ENCODE measurements at regions not wholly inside any gene's neighbourhood (a gene's known extent, or its start where the extent isn't known, plus 50 kb on each side); places are given as distances from the start of the nearest gene placed in this dataset.

DNA sequence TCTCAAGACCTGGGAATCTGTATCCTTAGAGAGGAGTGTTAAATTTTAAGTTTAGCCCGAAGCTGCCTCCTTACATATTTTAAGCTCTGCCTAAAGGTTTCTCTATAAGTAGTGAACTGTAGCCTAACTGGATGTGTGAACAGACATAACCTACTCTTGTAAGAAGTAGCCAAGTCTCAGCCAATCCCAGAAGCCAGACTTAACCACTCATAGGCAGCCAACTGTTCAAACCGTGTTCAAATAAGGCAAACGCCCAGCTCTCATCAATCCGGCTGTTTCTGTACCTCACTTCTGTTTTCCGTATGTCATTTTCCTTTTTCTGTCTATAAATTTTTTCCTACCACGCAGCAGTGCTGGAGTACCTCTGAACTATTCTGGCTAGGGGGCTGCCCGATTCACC is 58.7 kb upstream of the HRH2 start:
- POLR2A ChIA-PET (ENCODE audit: low non-redundant PET): no interaction called here

DNA sequence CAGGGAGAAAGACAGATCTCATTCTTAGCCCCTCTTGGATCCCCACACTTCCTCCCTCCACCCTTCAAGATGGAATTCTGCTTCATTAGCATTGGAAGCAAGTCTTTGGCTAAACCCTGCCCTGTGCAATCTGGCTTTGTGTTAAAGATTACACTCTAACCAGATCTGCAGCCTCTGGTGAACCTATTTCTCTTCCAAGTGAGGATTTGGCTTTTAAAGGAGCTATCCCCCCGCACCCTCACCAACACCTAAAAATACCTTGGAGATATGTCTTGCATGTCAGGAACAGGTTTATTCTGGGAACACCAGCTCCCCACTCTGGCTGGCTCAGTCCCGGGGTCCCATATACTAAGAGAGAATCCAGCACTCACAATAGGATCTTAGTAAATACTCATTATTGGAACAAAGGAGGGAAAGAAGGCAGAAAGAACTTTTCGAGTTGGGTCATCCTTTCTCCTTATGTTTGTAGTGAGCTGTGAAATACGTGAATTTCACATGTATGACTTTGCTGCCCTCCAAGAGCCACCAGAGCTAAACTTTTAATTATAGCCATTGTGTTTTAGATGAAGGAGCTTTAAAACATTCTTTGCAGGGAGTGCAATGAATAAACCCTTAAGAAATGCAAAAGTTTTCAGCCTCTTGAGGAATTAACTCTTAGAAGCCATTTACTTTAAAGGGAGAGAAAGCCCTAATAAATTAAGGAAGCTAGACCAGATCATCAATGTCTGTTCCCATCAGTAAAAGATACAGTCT is 53.7 kb upstream of the HRH2 start:
- ChIA-PET POLR2A (ENCODE audit: low non-redundant PET) (interaction anchor here (0.6 kb wide), 1 partner anchor 304 kb away, joined by 3 read pairs; no protein-coding TSS in a partner anchor), CTCF (no interaction called here)
- TF ChIP-seq, protein P1, sequence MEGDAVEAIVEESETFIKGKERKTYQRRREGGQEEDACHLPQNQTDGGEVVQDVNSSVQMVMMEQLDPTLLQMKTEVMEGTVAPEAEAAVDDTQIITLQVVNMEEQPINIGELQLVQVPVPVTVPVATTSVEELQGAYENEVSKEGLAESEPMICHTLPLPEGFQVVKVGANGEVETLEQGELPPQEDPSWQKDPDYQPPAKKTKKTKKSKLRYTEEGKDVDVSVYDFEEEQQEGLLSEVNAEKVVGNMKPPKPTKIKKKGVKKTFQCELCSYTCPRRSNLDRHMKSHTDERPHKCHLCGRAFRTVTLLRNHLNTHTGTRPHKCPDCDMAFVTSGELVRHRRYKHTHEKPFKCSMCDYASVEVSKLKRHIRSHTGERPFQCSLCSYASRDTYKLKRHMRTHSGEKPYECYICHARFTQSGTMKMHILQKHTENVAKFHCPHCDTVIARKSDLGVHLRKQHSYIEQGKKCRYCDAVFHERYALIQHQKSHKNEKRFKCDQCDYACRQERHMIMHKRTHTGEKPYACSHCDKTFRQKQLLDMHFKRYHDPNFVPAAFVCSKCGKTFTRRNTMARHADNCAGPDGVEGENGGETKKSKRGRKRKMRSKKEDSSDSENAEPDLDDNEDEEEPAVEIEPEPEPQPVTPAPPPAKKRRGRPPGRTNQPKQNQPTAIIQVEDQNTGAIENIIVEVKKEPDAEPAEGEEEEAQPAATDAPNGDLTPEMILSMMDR (conservative IDR thresholded peaks at IDR 0.05; ENCODE audit: low read depth, low read length): no peak
- TF ChIP-seq EZH2 (IDR thresholded peaks at IDR 0.05; ENCODE audit: borderline replicate concordance, low read depth, low read length, poor library complexity, severe bottlenecking): no peak
- BruUV-seq (replicated peaks): no TSS peak
- intact Hi-C loops (cut with micrococcal nuclease; ENCODE audit: unreplicated experiment): no loop called here
- no peak overlapping the region for H3K4me3 ChIP-seq (ENCODE audit: low read depth, low read length, poor library complexity, severe bottlenecking)
- no peaks in the 10 kb centered on the region for H3K4me1 ChIP-seq (ENCODE audit: insufficient read depth, low read length, poor library complexity, severe bottlenecking)
- H3K9me3 ChIP-seq (ENCODE audit: low read depth, low read length, poor library complexity, severe bottlenecking): no peaks in the 10 kb centered on the region
- H3K36me3 ChIP-seq (ENCODE audit: insufficient read depth, low read length, poor library complexity, severe bottlenecking): no peaks in the 10 kb centered on the region
- peaks cover 22% of the 10 kb centered on the region for H3K27me3 ChIP-seq (replicated peaks; ENCODE audit: insufficient read depth, low read depth, low read length, poor library complexity)
- no peak overlapping the region for H3K27ac ChIP-seq (ENCODE audit: low read depth, low read length, poor library complexity, severe bottlenecking)
- DNase-seq (ENCODE audit: low spot score): no peak

More for the DNA sequence above, 58.7 kb upstream of the HRH2 start:
- Histone ChIP-seq H3K27ac (ENCODE audit: low read depth, low read length, poor library complexity, severe bottlenecking) (no peak overlapping the region), H3K36me3 (ENCODE audit: insufficient read depth, low read length, poor library complexity, severe bottlenecking) (no peaks in the 10 kb centered on the region), H3K9me3 (ENCODE audit: low read depth, low read length, poor library complexity, severe bottlenecking) (no peaks in the 10 kb centered on the region), H3K27me3 (replicated peaks; ENCODE audit: insufficient read depth, low read depth, low read length, poor library complexity) (peaks cover 2% of the 10 kb centered on the region), H3K4me3 (ENCODE audit: low read depth, low read length, poor library complexity, severe bottlenecking) (no peak overlapping the region), H3K4me1 (ENCODE audit: insufficient read depth, low read length, poor library complexity, severe bottlenecking) (no peaks in the 10 kb centered on the region)
- BruUV-seq (replicated peaks): no TSS peak
- DNase-seq (ENCODE audit: low spot score): no peak
- no peak for TF ChIP-seq EZH2 (IDR thresholded peaks at IDR 0.05; ENCODE audit: borderline replicate concordance, low read depth, low read length, poor library complexity, severe bottlenecking)
- TF ChIP-seq, protein P1 (conservative IDR thresholded peaks at IDR 0.05; ENCODE audit: low read depth, low read length): no peak
- intact Hi-C loops (cut with micrococcal nuclease; ENCODE audit: unreplicated experiment): no loop called here
- CTCF ChIA-PET: no interaction called here

DNA sequence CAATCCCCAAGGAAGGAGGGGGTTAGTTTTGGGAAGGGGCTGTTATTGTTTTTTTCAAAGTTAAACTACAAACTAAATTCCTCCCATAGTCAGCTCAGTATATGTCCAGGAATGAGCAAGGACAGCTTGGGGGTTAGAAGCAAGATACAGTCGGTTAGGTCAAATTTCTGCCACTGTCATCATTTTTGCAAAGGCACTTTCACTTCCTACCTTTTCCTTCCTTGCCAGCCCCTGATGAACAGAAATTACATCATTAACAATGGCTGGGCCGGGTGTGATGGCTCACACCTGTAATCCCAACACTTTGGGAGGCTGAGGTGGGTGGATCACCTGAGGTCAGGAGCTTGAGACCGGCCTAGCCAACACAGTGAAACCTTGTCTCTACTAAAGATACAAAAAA is 51.5 kb upstream of the HRH2 start:
- TF ChIP-seq EZH2 (IDR thresholded peaks at IDR 0.05; ENCODE audit: borderline replicate concordance, low read depth, low read length, poor library complexity, severe bottlenecking): no peak
- TF ChIP-seq, protein P1 (conservative IDR thresholded peaks at IDR 0.05; ENCODE audit: low read depth, low read length): no peak
- Histone ChIP-seq H3K9me3 (ENCODE audit: low read depth, low read length, poor library complexity, severe bottlenecking) (no peaks in the 10 kb centered on the region), H3K4me1 (ENCODE audit: insufficient read depth, low read length, poor library complexity, severe bottlenecking) (no peaks in the 10 kb centered on the region), H3K36me3 (ENCODE audit: insufficient read depth, low read length, poor library complexity, severe bottlenecking) (no peaks in the 10 kb centered on the region), H3K27me3 (replicated peaks; ENCODE audit: insufficient read depth, low read depth, low read length, poor library complexity) (peaks cover 22% of the 10 kb centered on the region), H3K4me3 (ENCODE audit: low read depth, low read length, poor library complexity, severe bottlenecking) (no peak overlapping the region), H3K27ac (ENCODE audit: low read depth, low read length, poor library complexity, severe bottlenecking) (no peak overlapping the region)
- intact Hi-C loops (cut with micrococcal nuclease; ENCODE audit: unreplicated experiment): no loop called here
- no peak for DNase-seq (ENCODE audit: low spot score)
- BruUV-seq (replicated peaks): no TSS peak
- CTCF ChIA-PET: no interaction called here
- POLR2A ChIA-PET (ENCODE audit: low non-redundant PET): no interaction called here

Measured in A673 (cell line).